Ammon's horn (tissue), 1 donor: ENCODE measurements at regions not wholly inside any gene's neighbourhood (a gene's known extent, or its start where the extent isn't known, plus 50 kb on each side); places are given as distances from the start of the nearest gene placed in this dataset.
"Not testable (repeated sequence)": the region's sequence is repeated elsewhere in the genome, so short reads cannot be mapped to it uniquely, and the experiment has no call there.

Experiments used
- DNase-seq: peaks from one replicate; pipeline ENCODE4 v3.0.0-alpha.2; 2016; ENCODE audit warnings: low spot score

DNA sequence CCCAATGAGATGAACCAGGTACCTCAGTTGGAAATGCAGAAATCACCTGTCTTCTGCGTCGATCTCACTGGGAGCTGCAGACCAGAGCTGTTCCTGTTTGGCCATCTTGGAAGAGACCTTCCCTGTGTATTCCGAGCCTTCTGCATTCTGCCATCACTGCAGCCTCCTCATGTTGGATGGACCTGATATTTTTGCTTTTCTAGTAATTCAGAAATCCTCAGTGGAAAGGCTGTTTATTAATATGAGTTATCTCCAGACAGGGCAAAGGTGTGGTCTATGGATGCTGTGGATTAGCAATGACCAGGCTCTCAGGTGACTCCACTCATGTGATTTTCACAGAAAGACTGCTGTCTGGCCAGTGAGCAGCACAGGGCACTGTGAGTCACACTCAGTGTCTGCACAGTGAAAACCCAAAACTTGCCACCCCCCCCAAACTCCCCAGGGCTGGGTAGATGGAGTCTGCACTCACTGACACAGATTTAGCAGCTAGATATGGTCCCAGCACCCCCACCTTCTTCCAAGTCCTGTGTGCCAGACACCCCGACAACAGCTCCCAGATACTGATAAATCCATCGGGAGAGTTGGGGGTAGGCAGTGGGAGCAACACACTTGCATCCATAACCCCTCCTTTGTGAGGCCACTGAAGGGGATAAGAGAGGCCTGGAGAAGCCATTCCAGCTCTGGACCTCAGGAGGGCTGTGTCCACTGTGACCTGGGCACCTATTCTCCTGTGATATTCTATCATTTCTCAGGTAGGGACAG, 75.2 kb upstream of the TOP3B start:
- no peak for DNase-seq

DNA sequence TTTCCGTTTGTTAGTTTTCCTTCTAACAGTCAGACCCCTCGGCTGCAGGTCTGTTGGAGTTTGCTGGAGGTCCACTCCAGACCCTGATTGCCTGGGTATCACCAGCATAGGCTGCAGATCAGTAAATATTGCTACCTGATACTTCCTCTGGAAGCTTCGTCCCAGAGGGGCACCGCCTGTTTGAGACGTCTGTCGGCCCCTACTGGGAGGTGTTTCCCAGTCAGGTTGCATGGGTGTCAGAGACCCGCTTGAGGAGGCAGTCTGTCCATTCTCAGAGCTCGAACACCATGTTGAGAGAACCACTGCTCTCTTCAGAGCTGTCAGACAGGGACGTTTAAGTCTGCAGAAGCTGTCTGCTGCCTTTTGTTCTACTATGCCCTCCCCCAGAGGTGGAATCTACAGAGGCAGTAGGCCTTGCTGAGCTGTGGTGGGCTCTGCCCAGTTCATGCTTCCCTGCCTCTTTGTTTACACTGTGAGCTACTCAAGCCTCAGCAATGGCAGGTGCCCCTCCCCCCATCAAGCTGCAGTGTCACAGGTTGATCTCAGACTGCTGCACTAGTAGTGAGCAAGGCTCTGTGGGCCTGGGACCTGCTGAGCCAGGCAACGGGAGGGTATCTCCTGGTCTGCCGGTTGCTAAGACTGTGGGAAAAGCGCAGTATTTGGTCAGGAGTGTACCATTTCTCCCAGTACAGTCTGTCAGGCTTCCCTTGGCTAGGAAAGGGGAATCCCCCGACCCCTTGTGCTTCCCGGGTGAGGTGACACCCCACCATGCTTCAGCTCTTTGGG, 74.4 kb upstream of the TOP3B start:
- DNase-seq: not testable (repeated sequence)

DNA sequence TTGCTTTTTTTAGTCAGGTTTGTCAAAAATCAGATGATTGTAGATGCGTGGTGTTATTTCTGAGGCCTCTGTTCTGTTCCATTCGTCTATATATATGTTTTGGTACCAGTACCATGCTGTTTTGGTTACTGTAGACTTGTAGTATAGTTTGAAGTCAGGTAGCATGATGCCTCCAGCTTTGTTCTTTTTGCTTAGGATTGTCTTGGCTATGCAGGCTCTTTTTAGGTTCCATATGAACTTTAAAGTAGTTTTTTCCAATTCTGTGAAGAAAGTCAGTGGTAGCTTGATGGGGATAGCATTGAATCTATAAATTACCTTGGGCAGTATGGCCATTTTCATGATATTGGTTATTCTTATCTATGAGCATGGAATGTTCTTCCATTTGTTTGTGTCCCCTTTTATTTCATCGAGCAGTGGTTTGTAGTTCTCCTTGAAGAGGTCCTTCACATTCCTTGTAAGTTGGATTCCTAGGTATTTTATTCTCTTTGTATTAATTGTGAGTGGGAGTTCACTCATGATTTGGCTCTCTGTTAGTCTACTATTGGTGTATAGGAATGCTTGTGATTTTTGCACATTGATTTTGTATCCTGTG, 70.1 kb upstream of the TOP3B start:
- DNase-seq: not testable (repeated sequence)

DNA sequence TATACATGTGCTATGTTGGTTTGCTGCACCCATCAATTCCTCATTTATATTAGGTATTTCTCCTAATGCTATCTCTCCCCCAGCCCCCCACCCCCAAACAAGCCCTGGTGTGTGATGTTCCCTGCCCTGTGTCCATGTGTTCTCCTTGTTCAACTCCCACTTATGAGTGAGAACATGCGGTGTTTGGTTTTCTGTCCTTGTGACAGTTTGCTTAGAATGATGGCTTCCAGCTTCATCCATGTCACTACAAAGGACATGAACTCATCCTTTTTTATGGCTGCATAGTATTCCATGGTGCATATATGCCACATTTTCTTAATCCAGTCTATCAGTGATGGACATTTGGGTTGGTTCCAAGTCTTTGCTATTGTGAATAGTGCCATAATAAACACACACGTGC, 68.4 kb upstream of the TOP3B start:
- not testable (repeated sequence) for DNase-seq

DNA sequence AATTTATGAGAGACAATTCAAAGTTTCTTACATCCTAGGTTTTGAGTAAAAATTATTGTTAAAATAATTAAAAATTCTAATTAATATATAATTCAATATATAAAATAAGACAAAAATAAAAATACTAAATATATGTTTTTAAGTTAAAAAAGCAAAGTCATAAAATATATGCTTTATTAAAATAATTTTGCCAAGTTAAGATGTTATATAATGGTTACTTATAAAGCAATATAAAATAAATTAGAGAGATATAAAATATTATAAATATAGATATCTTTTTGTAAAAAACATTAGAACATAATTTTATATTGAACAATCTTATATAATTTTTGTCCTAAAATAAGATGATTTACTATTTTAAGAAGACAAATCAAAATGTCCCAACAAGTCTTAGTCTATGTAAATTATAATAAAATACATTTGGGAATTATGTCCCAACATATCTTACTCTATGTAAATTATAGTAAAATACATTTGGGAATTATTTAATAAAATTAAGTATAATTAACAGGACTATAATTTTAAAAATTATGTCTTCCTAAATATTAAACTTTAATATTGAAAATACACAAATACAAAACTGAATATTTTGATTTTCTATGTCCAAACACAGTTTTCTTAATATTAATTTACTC, 67.7 kb upstream of the TOP3B start:
- no peak for DNase-seq

DNA sequence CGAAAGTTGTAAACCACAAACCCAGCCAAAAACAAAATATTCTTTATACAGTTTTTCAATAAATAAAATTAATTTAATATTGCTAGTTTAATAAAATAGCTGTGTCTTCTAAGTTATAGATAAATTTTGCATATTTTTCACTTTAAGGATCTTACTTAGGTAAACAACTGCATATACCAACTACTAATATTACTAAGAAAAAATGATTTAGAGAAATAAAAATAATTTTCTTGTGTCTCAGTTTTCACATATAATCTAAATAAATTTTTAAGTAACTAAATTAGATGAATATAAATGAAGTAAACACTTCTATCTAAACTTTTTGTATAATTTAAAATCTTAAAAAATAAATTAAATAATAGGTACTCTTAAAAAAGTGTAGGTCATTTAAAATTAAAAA, 67.1 kb upstream of the TOP3B start:
- no peak for DNase-seq

DNA sequence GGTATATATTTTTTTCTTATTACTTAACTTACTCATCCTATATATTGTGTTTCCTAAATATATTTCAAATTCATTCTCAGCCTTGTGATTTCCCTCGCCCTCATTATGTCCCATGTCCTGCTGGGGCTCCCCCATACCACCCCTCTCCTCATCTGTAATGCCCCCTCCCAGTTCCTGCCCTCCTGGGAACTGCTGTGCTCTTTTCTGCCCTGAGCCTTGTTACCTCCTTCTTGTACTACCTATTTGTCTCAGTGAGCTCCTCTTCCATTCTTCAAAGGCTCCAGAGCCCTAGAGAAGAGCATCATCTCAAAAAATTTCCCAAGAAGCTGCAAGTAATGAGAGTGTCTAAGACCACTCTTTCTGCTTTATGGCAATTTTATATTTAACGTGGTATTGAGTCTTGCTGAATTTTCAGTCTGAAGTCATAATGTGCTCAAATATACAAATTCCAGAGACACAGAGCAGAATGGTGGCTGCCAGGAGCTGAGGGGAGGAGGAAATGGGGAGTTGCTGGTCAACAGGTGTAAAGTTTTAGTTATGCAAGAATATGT, 66.5 kb upstream of the TOP3B start:
- no peak for DNase-seq

DNA sequence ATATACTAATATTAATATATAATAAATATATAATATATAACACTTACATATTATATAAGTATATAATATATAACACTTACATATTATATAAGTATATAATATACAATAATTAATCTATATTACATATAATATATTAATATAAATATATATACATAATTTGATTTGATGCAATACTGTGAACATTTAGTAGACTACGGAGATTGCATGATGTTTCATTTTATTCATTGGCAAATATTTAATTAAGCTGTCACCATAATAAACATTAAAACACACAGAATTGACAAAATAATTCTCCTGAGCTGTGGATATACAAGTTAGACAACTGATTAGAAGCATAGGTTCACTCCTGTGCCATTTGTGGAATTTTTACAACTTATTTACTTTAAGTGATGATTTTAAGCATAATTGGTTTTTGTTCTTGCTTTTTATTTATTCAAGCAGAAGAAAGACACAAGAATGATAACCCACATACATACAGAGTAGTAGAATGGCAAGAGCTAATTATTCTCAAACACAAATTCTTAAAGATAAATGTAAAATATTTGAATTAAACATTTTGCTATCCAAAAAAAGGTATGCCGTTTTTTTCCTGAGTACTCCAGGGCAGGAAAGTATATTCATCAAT, 65.8 kb upstream of the TOP3B start:
- no peak for DNase-seq

DNA sequence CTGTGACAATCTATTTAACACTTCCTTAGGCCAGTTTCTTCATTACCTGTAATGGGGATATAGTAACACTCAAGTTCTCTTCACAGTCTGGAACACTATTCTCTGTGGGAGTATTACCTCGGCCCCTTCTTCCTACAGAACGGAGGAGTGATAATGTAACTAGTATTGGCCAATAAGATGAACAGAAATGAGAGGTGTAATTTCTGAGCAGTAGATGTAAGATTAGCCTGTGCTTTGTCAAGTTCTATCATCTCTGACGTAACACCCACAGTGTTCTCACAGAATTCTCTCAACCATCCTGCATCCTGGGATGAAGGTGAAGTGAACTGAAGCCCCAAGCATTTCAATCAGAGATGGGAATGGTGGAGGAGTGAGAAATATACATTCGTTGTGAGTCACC, 65.2 kb upstream of the TOP3B start:
- DNase-seq: no peak

DNA sequence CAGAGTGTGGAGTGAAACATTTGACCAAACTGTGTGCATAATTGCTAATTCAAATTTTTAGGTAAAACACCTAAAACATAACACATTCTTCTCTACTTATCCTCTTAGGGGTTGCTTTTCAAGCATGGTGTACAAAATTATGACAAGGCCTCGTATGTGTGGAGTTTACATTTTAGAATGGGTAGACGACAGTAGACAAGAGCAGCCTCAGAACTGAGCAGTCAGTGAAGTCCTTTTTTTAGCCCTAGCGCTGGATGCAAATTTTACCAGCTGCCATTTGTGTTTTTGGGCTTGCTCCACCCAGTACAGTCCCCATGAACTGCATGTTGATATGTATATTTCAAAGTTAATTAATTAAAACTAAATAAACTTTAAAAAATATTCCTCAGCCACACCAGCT, 64.7 kb upstream of the TOP3B start:
- DNase-seq: no peak

DNA sequence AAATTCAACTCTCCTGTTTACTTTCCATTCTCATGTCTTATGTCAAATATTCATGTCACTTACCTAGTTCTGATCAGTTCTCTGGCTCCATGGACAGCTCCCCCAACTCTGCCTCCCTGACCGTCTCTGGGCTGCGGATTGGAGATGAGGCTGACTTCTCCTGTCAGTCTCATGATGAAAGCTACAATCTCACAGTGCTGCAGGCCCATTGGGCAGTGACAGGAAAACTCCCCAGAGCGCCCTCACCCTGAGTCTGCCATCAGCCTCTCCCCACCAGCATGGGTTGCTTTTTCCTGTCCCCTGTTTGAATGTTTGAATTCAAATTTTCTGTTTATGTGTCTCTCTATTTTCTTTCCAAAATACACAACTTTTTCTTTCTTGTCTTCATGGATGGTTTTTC, 63.8 kb upstream of the TOP3B start:
- no peak for DNase-seq

DNA sequence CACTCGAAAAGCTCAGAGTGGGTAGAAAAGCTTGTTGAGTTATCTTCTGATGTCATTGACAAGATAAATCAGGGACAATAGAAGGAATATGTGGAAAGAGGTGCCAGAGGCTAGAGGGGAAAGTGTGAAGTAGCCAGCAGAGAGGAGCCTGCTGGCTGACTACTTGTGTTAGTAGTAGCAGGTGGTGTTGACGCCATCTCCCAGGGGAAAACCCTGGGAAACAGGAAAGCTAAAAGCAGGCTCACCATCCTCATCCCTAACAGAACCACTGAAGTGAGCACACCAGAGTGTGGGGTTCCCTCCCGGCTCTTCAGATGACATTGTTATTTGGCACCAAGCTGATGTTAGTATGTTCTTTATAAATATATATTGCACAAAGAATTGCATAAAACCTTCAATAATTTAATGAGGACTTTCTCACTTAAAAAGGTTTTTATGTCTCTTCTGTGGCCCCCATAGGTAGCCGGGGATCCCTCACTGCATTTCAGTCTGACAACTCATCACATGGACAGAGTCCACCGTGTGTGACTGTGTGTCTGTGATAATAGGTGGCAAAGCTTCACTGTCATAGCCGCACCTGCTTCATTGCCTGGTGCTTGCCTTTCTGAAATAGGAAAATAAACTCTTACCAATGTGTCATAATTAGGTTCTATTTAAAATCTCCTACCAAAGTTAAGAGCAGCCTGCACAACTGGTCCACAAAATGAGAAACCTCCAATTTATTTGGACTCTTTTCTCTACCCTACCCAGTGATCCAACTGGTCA, 63.2 kb upstream of the TOP3B start:
- DNase-seq: no peak

DNA sequence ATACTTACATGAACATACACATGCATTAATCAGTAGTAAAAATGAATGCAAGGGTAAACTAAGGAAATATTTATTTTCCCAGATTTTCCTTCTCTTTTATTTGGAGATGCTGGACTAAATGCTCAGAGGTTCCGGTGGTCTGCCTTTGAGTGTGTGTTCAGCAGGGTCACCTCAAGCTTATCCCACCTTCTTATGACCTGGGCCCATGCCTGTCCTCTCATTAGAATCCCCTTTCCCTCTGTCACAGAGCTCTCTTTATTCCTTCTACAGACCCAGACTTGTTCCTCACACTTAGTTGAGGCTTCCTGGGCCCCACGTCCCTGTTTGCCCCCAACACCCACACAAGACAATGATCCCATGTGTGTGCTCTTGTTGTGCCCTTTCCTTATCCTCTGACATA, 61.6 kb upstream of the TOP3B start:
- no peak for DNase-seq

DNA sequence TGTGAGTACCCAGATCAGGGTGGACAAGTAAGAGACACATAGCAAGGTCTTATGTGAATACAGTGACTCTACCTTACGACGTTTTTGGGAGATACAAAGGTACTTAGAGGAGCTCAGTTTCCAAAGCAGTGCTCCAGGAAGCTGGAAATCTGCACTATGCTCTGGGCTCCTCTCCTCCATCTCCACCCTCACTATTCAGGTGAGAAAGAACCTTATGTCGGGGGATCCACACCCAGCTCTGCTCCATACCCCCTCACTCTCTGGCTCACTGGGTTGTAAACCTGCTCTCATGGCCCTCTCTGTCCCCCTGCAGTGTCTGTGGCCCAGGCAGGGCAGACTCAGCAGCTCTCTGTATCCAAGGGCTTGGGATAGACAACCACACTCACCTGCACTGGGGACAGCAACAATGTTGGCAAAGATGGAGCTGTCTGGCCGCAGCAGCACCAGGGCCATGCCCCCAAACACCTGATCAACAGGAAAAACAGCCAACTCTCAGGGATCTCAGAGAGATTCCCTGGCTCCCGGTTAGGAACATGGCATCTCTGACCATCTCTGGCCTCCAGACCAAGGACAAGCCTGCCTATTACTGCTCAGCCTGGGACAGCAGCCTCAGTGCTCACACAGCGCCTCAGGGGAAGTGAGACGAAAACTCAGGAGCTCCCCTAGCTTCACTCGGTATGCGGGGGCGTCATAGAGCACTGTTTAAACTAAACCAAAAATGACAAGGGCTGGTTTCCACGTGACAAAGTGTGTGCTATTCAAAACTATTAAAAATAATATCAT, 60.9 kb upstream of the TOP3B start:
- no peak for DNase-seq

DNA sequence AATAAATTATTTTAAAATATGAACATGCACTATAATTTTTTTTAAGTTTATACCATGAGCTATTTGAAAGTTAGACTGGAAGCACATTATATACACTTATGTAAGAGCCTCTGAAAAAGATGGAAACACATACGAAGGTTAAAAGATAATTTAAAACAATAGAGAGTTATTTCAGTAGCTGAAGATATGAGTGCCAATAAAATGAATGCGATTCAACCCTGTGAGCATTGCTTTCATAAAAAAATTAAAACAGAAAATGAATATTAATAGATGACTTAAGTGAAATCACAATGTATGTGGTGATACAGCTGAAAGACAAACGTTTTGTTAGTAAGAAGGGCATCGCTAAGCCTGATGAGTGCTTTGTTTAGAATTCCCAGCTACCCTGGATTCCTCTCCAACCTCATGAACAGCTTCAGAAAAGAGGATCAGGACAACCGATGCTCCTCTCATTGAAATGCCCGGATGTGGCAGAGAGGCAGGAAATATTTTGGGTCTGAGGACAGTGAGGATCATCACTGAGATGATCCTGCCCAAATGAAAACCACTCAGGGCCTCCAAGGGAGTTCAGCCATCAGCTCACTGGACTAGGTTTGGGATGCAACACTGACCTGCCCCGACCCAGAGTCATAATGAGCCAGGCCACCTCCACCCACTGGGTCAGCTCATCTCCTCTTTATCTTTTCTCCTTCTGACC, 60.2 kb upstream of the TOP3B start:
- DNase-seq: no peak

DNA sequence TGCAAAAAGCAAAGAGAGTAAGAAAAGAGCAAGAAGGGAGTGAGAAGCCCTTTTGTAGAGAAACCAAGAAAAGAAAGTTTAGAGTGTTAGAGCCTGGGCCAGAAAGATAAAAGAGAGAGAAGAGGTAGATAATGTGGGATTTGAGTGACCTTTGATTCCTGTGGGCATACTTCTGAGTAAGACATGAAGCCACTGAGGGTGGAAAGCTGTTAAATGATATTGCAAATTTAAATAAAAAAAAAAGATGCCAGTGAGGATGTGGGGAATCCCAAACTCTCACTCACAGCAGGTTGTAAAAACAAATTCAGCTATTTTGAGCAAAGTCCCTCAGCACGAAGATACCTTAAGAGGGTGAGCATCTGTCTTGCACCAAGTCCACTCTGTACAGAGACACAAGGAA, 59.4 kb upstream of the TOP3B start:
- no peak for DNase-seq

DNA sequence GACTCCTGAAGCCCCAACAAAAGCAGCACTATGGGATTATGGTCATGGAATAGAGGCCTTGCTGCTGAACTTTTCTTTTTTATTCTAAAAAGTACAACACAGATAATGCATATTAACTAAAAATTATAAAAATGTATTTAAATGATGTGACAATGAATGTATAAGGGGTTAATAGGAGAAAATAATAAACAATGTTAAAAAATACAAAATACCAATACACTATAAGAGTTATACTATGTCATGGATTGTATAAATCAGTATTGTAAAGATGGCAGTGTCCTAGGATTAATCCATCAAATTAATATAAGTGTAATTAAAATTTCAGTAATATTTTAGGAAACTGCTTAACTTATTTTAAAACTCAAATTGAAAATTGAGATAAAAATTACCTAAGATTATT, 58.3 kb upstream of the TOP3B start:
- DNase-seq: no peak

DNA sequence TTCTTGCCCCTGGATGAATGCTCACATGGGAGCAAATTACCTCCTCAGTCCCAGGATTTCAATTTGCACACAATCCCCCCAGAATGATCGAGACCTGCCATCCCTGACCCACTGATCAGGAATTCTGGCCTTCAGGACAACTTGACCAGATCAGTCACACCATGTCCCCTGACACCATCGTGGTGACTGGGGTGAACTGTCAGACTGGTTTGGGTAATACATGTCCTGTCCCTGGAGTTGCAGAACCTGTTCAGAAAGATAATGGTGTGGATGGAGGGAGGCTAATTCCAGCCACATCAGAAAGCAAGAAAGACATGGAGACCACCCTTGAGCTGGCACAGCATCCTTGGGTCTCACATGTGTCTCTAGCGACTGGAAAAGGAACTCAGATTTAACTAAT, 57.9 kb upstream of the TOP3B start:
- no peak for DNase-seq

DNA sequence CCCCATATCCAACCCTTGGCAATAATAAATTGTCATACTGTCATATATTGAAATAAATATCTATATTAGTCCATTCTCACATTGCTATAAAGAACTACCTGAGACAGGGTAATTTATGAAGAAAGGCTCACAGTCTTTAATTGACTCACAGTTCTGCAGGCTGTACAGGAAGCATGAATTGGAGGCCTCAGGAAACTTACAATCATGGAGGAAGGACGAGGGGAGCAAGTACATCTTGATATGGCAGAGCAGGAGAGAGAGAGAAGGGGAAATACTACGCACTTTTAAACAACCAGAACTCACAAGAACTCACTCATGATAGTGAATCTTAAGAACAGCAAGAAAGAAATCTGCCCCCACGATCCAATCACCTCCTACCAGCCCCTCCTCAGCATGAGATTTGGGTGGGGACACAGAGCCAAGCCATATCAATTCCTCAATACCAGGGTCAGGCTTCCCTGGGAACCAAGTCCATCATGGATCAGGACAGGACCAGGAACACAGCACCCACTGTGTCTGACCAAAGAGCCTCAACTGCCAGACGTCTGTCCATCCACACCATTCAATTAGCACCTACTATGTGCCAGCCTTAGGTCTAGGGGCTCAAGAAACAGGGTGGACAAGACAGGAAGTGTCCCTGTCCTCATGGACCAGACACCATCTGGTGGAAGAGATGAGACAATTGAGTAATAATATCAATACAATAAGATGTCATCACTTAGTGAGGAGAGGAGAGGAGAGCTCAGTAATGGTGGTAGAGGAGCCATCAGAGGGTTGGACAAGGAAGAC, 56.9 kb upstream of the TOP3B start:
- no peak for DNase-seq
